Stimulated activated CD4-positive, alpha-beta T cell treated with anti-CD3 and anti-CD28 coated beads, Interleukin-2, amount 100 ng/mL, for 24 hours (primary cell): ENCODE measurements at regions not wholly inside any gene's neighbourhood (a gene's known extent, or its start where the extent isn't known, plus 50 kb on each side); places are given as distances from the start of the nearest gene placed in this dataset.
A peak's percentile ranks its signal among the peaks of the same experiment; 100 is the strongest.
"Not testable (repeated sequence)": the region's sequence is repeated elsewhere in the genome, so short reads cannot be mapped to it uniquely, and the experiment has no call there.

Experiments
- DNase-seq, 2 donors: peaks; one replicate each; pipeline ENCODE4 v3.0.0-alpha.2; 2020

GRCh38 chr6:168369786-168370185, 50.2 kb upstream of the DACT2 start:
- no peak for DNase-seq

GRCh38 chr6:168370310-168370991, 50.9 kb upstream of the DACT2 start:
- peak; percentile 71 to 82 for DNase-seq

- DNase-seq: no peak
These were observed 51.6 kb upstream of the DACT2 start for GRCh38 chr6:168371185-168371584.

- DNase-seq: no peak
These were observed 52.0 kb upstream of the DACT2 start for GRCh38 chr6:168371618-168371980.

- DNase-seq: no peak
These were observed 52.6 kb upstream of the DACT2 start for GRCh38 chr6:168371981-168372711.

GRCh38 chr6:168372889-168373288, 53.3 kb upstream of the DACT2 start:
- DNase-seq: no peak

- DNase-seq: no peak
These were observed 53.8 kb upstream of the DACT2 start for GRCh38 chr6:168373389-168373788.

GRCh38 chr6:168374051-168374502, 54.5 kb upstream of the DACT2 start:
- DNase-seq: no peak

- DNase-seq: no peak
These were observed 55.0 kb upstream of the DACT2 start for GRCh38 chr6:168374541-168375071.

- no peak for DNase-seq
These were observed 56.5 kb upstream of the DACT2 start for GRCh38 chr6:168376120-168376519.

- DNase-seq: no peak
These were observed 57.4 kb upstream of the DACT2 start for GRCh38 chr6:168376811-168377483.

- DNase-seq: no peak
These were observed 57.9 kb upstream of the DACT2 start for GRCh38 chr6:168377484-168377855.

- no peak for DNase-seq
These were observed 58.6 kb upstream of the DACT2 start for GRCh38 chr6:168377856-168378832.

- DNase-seq: not testable (repeated sequence)
These were observed 60.0 kb upstream of the DACT2 start for GRCh38 chr6:168379579-168379978.

GRCh38 chr6:168380166-168380955, 60.6 kb upstream of the SMOC2 start:
- not testable (repeated sequence) for DNase-seq

GRCh38 chr6:168380956-168381605, 59.9 kb upstream of the SMOC2 start:
- DNase-seq: no peak

GRCh38 chr6:168381726-168382458, 59.1 kb upstream of the SMOC2 start:
- no peak for DNase-seq

- no peak for DNase-seq
These were observed 57.7 kb upstream of the SMOC2 start for GRCh38 chr6:168383062-168383854.
